ENCODE measurements at regions not wholly inside any gene's neighbourhood (a gene's known extent, or its start where the extent isn't known, plus 50 kb on each side); places are given as distances from the start of the nearest gene placed in this dataset.
"Not testable (repeated sequence)": the region's sequence is repeated elsewhere in the genome, so short reads cannot be mapped to it uniquely, and the experiment has no call there.

DNA sequence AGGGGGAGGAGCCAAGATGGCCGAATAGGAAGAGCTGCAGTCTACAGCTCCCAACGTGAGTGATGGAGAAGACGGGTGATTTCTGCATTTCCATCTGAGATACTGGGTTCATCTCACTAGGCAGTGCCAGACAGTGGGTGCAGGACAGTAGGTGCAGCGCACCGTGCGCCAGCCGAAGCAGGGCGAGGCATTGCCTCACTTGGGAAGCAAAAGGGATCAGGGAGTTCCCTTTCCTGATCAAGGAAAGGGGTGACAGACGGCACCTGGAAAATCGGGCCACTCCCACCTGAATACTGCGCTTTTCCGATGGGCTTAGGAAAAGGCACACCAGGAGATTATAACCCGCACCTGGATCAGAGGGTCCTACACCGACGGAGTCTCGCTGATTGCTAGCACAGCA is 121.1 kb upstream of the SESTD1 start:
- TF ChIP-seq, protein P1, sequence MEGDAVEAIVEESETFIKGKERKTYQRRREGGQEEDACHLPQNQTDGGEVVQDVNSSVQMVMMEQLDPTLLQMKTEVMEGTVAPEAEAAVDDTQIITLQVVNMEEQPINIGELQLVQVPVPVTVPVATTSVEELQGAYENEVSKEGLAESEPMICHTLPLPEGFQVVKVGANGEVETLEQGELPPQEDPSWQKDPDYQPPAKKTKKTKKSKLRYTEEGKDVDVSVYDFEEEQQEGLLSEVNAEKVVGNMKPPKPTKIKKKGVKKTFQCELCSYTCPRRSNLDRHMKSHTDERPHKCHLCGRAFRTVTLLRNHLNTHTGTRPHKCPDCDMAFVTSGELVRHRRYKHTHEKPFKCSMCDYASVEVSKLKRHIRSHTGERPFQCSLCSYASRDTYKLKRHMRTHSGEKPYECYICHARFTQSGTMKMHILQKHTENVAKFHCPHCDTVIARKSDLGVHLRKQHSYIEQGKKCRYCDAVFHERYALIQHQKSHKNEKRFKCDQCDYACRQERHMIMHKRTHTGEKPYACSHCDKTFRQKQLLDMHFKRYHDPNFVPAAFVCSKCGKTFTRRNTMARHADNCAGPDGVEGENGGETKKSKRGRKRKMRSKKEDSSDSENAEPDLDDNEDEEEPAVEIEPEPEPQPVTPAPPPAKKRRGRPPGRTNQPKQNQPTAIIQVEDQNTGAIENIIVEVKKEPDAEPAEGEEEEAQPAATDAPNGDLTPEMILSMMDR (IDR thresholded peaks at IDR 0.05), result not testable (repeated sequence)
- TF ChIP-seq POLR2A, EP300, POLR2AphosphoS5 (IDR thresholded peaks at IDR 0.05): not testable (repeated sequence)

All from stomach (tissue), 4 donors.